Mesenchymal stem cell (in vitro differentiated cells and primary cell): ENCODE measurements at regions not wholly inside any gene's neighbourhood (a gene's known extent, or its start where the extent isn't known, plus 50 kb on each side); places are given as distances from the start of the nearest gene placed in this dataset.

Source experiments
- DNase-seq: peaks from one replicate; pipeline ENCODE4 v3.0.0-alpha.2; 2013
- H2AFZ ChIP-seq: one replicate; pipeline ENCODE4 v1.6.1; 2013; ENCODE audit warnings: low read depth, mild to moderate bottlenecking, control low read depth, inconsistent platforms, low read length, moderate library complexity
- H2AK5ac ChIP-seq: 2 replicates; pipeline ENCODE4 v1.6.1; 2013; ENCODE audit warnings: low read length, moderate library complexity, mild to moderate bottlenecking, inconsistent platforms; ENCODE audit not compliant: severe bottlenecking
- H2BK120ac ChIP-seq: one replicate; pipeline ENCODE4 v1.6.1; 2013; ENCODE audit warnings: low read depth, mild to moderate bottlenecking, inconsistent platforms, low read length, moderate library complexity
- H2BK12ac ChIP-seq, 2 experiments: one replicate each; pipeline ENCODE4 v1.6.1; 2013; ENCODE audit warnings: inconsistent platforms in 2 of 2, low read length in 2 of 2, mild to moderate bottlenecking in 2 of 2, moderate library complexity in 2 of 2, control low read depth in 1 of 2
- H2BK15ac ChIP-seq: one replicate; pipeline ENCODE4 v1.6.1; 2013; ENCODE audit warnings: mild to moderate bottlenecking, low read depth, inconsistent platforms; ENCODE audit not compliant: poor library complexity, severe bottlenecking
- H2BK5ac ChIP-seq: 2 replicates; pipeline ENCODE4 v1.6.1; 2013; ENCODE audit warnings: low read depth, mild to moderate bottlenecking, low read length, control low read depth, inconsistent platforms; ENCODE audit not compliant: poor library complexity, severe bottlenecking
- H3K14ac ChIP-seq, 2 experiments: one replicate each; pipeline ENCODE4 v1.6.1; 2013; ENCODE audit warnings: inconsistent platforms in 2 of 2, low read length in 2 of 2, control low read depth in 1 of 2, mild to moderate bottlenecking in 1 of 2, moderate library complexity in 1 of 2
- H3K18ac ChIP-seq, 2 experiments: one replicate each; pipeline ENCODE4 v1.6.1; 2013; ENCODE audit warnings: inconsistent platforms in 2 of 2, low read length in 2 of 2, control low read depth in 1 of 2, low read depth in 1 of 2, mild to moderate bottlenecking in 1 of 2
- H3K23ac ChIP-seq, 2 experiments: one replicate each; pipeline ENCODE4 v1.6.1; 2013; ENCODE audit warnings: inconsistent platforms in 2 of 2, low read length in 2 of 2, mild to moderate bottlenecking in 2 of 2, moderate library complexity in 2 of 2, control low read depth in 1 of 2
- H3K27ac ChIP-seq: 2 replicates; pipeline ENCODE4 v1.5.1; 2013; ENCODE audit warnings: mild to moderate bottlenecking, moderate library complexity, low read length, control low read depth, inconsistent platforms; ENCODE audit not compliant: poor library complexity, severe bottlenecking
- H3K27me3 ChIP-seq, 2 experiments: 2 replicates each; pipeline versions ENCODE4 v1.6.1 to v1.7.0; 2013; ENCODE audit warnings: low read length in 2 of 2, mild to moderate bottlenecking in 2 of 2, moderate library complexity in 2 of 2, control low read depth in 1 of 2, inconsistent platforms in 1 of 2; ENCODE audit not compliant: control insufficient read depth in 1 of 2, insufficient read depth in 1 of 2
- H3K36me3 ChIP-seq, 2 experiments: 2 replicates each; pipeline versions ENCODE4 v1.6.1 to v1.7.0; 2013; ENCODE audit warnings: low read length in 2 of 2, control low read depth in 1 of 2, inconsistent platforms in 1 of 2, low read depth in 1 of 2, mild to moderate bottlenecking in 1 of 2; ENCODE audit not compliant: insufficient read depth in 2 of 2, control insufficient read depth in 1 of 2
- H3K4ac ChIP-seq, 2 experiments: one replicate each; pipeline ENCODE4 v1.6.1; 2013; ENCODE audit warnings: inconsistent platforms in 2 of 2, low read length in 2 of 2, mild to moderate bottlenecking in 2 of 2, moderate library complexity in 2 of 2, control low read depth in 1 of 2, low read depth in 1 of 2
- H3K4me1 ChIP-seq: 2 replicates; pipeline ENCODE4 v1.6.1; 2013; ENCODE audit warnings: low read depth, low read length, control low read depth; ENCODE audit not compliant: control insufficient read depth, insufficient read depth
- H3K4me2 ChIP-seq: 2 replicates; pipeline ENCODE4 v1.6.1; 2013; ENCODE audit warnings: low read length, mild to moderate bottlenecking, inconsistent platforms; ENCODE audit not compliant: poor library complexity, severe bottlenecking
- H3K4me3 ChIP-seq, 2 experiments: 2 replicates each; pipeline versions ENCODE4 v1.5.1 to v1.7.0; 2013; ENCODE audit warnings: low read length in 2 of 2, mild to moderate bottlenecking in 2 of 2, control low read depth in 1 of 2, low read depth in 1 of 2; ENCODE audit not compliant: insufficient read depth in 1 of 2
- H3K79me1 ChIP-seq: replicated peaks from 2 replicates; pipeline ENCODE4 v1.6.1; 2013; ENCODE audit warnings: mild to moderate bottlenecking, control low read depth, low read length, inconsistent platforms; ENCODE audit not compliant: poor library complexity, severe bottlenecking
- H3K9ac ChIP-seq: 2 replicates; pipeline ENCODE4 v1.7.0; 2013; ENCODE audit warnings: mild to moderate bottlenecking, low read length, moderate library complexity
- H3K9me3 ChIP-seq: 2 replicates; pipeline ENCODE4 v1.7.0; 2013; ENCODE audit warnings: mild to moderate bottlenecking, low read length; ENCODE audit not compliant: control insufficient read depth
- H4K8ac ChIP-seq: one replicate; pipeline ENCODE4 v1.6.1; 2013; ENCODE audit warnings: inconsistent platforms, mild to moderate bottlenecking, low read length, moderate library complexity
- H4K91ac ChIP-seq: one replicate; pipeline ENCODE4 v1.6.1; 2013; ENCODE audit warnings: mild to moderate bottlenecking, low read length, inconsistent platforms
- WGBS: methylation state at CpG from one replicate; pipeline ENCODE4 v1.1.7; 2013; ENCODE audit warnings: mixed read lengths; 5-methylcytosine and 5-hydroxymethylcytosine counted together

GRCh38 chr14:97539411-97539795 lies 742.2 kb downstream of the VRK1 start:
- H3K4me3 ChIP-seq, result no peak overlapping the region
- no peaks in the 10 kb centered on the region for H3K36me3 ChIP-seq
- H3K4me2 ChIP-seq, result no peak overlapping the region
- H2AFZ ChIP-seq, result no peak overlapping the region
- H3K27ac ChIP-seq, result no peak overlapping the region
- H3K4ac ChIP-seq, result no peak overlapping the region
- no peak overlapping the region for H2BK12ac ChIP-seq
- H2BK5ac ChIP-seq, result no peak overlapping the region
- H3K4me1 ChIP-seq, result no peaks in the 10 kb centered on the region
- H2BK120ac ChIP-seq, result no peak overlapping the region
- no peaks in the 10 kb centered on the region for H3K79me1 ChIP-seq
- H3K18ac ChIP-seq, result no peak overlapping the region
- no peak overlapping the region for H3K14ac ChIP-seq
- no peaks in the 10 kb centered on the region for H3K9me3 ChIP-seq
- H2BK15ac ChIP-seq, result no peak overlapping the region
- H4K8ac ChIP-seq, result no peak overlapping the region
- H2AK5ac ChIP-seq, result no peak overlapping the region
- no peak overlapping the region for H3K23ac ChIP-seq
- H3K27me3 ChIP-seq, result no peaks in the 10 kb centered on the region
- DNase-seq, result no peak
- H3K9ac ChIP-seq, result no peak overlapping the region
- H4K91ac ChIP-seq, result no peak overlapping the region
- WGBS, result 62% methylated on average over 5 of the region's 5 CpGs

GRCh38 chr14:97539884-97540283 lies 742.7 kb downstream of the VRK1 start:
- no peak for DNase-seq
- Histone ChIP-seq H3K14ac (no peak overlapping the region), H3K27ac (no peak overlapping the region), H2BK15ac (no peak overlapping the region), H3K4me3 (no peak overlapping the region), H3K36me3 (no peaks in the 10 kb centered on the region), H2BK120ac (no peak overlapping the region), H3K9me3 (no peaks in the 10 kb centered on the region), H4K8ac (no peak overlapping the region), H2BK12ac (no peak overlapping the region), H3K79me1 (no peaks in the 10 kb centered on the region), H3K23ac (no peak overlapping the region), H3K4me1 (no peaks in the 10 kb centered on the region), H3K18ac (no peak overlapping the region), H2BK5ac (no peak overlapping the region), H3K27me3 (no peaks in the 10 kb centered on the region), H3K4ac (no peak overlapping the region), H3K9ac (no peak overlapping the region), H2AFZ (no peak overlapping the region), H3K4me2 (no peak overlapping the region), H2AK5ac (no peak overlapping the region), H4K91ac (no peak overlapping the region)
- 59% methylated on average over 3 of the region's 3 CpGs for WGBS

- H2AK5ac ChIP-seq, result no peak overlapping the region
- H3K27ac ChIP-seq, result no peak overlapping the region
- no peak overlapping the region for H3K4me2 ChIP-seq
- no peak overlapping the region for H4K8ac ChIP-seq
- H2BK120ac ChIP-seq, result no peak overlapping the region
- no peaks in the 10 kb centered on the region for H3K36me3 ChIP-seq
- no peak overlapping the region for H3K4ac ChIP-seq
- no peaks in the 10 kb centered on the region for H3K27me3 ChIP-seq
- H3K9me3 ChIP-seq, result peaks cover 9% of the 10 kb centered on the region
- 90% methylated on average over 5 of the region's 5 CpGs for WGBS
- H3K9ac ChIP-seq, result no peak overlapping the region
- H4K91ac ChIP-seq, result no peak overlapping the region
- no peak for DNase-seq
- H3K4me1 ChIP-seq, result no peaks in the 10 kb centered on the region
- no peak overlapping the region for H2BK5ac ChIP-seq
- no peak overlapping the region for H3K18ac ChIP-seq
- H2BK12ac ChIP-seq, result no peak overlapping the region
- H3K23ac ChIP-seq, result no peak overlapping the region
- no peak overlapping the region for H3K14ac ChIP-seq
- no peaks in the 10 kb centered on the region for H3K79me1 ChIP-seq
- H2AFZ ChIP-seq, result no peak overlapping the region
- no peak overlapping the region for H3K4me3 ChIP-seq
- no peak overlapping the region for H2BK15ac ChIP-seq
These were observed 746.0 kb downstream of the VRK1 start for GRCh38 chr14:97543221-97543620.

DNA sequence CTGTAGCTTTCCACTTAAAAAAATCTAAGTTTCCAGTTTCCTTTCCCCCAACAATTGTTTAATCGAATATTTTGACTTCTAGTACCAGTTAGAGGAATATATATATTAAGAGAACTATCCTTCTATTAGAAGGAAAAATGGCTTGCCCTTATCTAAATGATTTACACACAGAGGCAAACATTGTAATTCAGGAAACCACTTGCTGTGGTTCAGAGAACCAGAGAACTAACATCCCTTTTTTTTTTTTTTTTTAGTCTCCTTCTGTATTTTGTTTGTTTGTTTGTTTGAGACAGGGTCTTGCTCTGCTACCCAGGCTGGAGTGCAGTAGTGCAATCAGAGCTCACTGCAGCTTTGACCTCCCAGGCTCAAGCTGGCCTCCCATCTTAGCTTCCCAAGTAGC lies 746.6 kb downstream of the VRK1 start:
- H2BK5ac ChIP-seq, result no peak overlapping the region
- no peak overlapping the region for H4K91ac ChIP-seq
- no peak for DNase-seq
- no peak overlapping the region for H4K8ac ChIP-seq
- no peak overlapping the region for H3K9ac ChIP-seq
- H2AFZ ChIP-seq, result no peak overlapping the region
- H3K4ac ChIP-seq, result no peak overlapping the region
- H3K27me3 ChIP-seq, result no peaks in the 10 kb centered on the region
- H3K4me3 ChIP-seq, result no peak overlapping the region
- no peak overlapping the region for H3K18ac ChIP-seq
- H3K4me2 ChIP-seq, result no peak overlapping the region
- no peak overlapping the region for H3K27ac ChIP-seq
- H3K36me3 ChIP-seq, result no peaks in the 10 kb centered on the region
- H2BK120ac ChIP-seq, result no peak overlapping the region
- WGBS, result no CpG with 5 or more reads among the region's 1 CpG
- H3K4me1 ChIP-seq, result no peaks in the 10 kb centered on the region
- no peak overlapping the region for H3K14ac ChIP-seq
- no peak overlapping the region for H3K23ac ChIP-seq
- no peak overlapping the region for H2AK5ac ChIP-seq
- H2BK12ac ChIP-seq, result no peak overlapping the region
- no peak overlapping the region for H2BK15ac ChIP-seq
- peaks cover 12% of the 10 kb centered on the region for H3K9me3 ChIP-seq
- H3K79me1 ChIP-seq, result no peaks in the 10 kb centered on the region
